Body of pancreas (tissue), 4 donors: ENCODE measurements at regions not wholly inside any gene's neighbourhood (a gene's known extent, or its start where the extent isn't known, plus 50 kb on each side); places are given as distances from the start of the nearest gene placed in this dataset.

Experiments used
- CTCF ChIP-seq, 7 experiments: fragments of 450-650 bp in 4 of 7; fragments of 200-600 bp in 3 of 7; sonication (generic) in 3 of 7; IDR thresholded peaks; one replicate each; pipeline ENCODE4 v1.5.1; 2016 to 2019; ENCODE audit warnings: antibody characterized with exemption in 7 of 7
- POLR2A ChIP-seq, 3 donors: fragments of 450-650 bp; IDR thresholded peaks; one replicate each; pipeline ENCODE4 v1.6.1; 2016; ENCODE audit warnings: antibody characterized with exemption in 3 of 3, mild to moderate bottlenecking in 2 of 3

GRCh38 chr6:93825950-93826349 lies 406.6 kb upstream of the EPHA7 start:
- TF ChIP-seq CTCF (IDR thresholded peaks at IDR 0.05) = no peak
- TF ChIP-seq POLR2A (IDR thresholded peaks at IDR 0.05) = no peak
